ENCODE measurements at regions not wholly inside any gene's neighbourhood (a gene's known extent, or its start where the extent isn't known, plus 50 kb on each side); places are given as distances from the start of the nearest gene placed in this dataset.

GRCh38 chr5:30405821-30406220 lies 787.7 kb upstream of the CDH6 start:
- no peak for TF ChIP-seq CTCF (IDR thresholded peaks at IDR 0.05)

GRCh38 chr5:30401479-30402058 lies 791.9 kb upstream of the CDH6 start:
- TF ChIP-seq CTCF (IDR thresholded peaks at IDR 0.05): peak; percentile 81

GRCh38 chr5:30398423-30398822 lies 795.1 kb upstream of the CDH6 start:
- TF ChIP-seq CTCF (IDR thresholded peaks at IDR 0.05): no peak

GRCh38 chr5:30392897-30393296 lies 800.6 kb upstream of the CDH6 start:
- no peak for TF ChIP-seq CTCF (IDR thresholded peaks at IDR 0.05)

GRCh38 chr5:30390095-30390494 lies 803.4 kb upstream of the CDH6 start:
- no peak for TF ChIP-seq CTCF (IDR thresholded peaks at IDR 0.05)

GRCh38 chr5:30387974-30388632 lies 805.4 kb upstream of the CDH6 start:
- TF ChIP-seq CTCF (IDR thresholded peaks at IDR 0.05): no peak

GRCh38 chr5:30385754-30386153 lies 807.7 kb upstream of the CDH6 start:
- no peak for TF ChIP-seq CTCF (IDR thresholded peaks at IDR 0.05)
